Testis (tissue), 2 donors: ENCODE measurements at regions not wholly inside any gene's neighbourhood (a gene's known extent, or its start where the extent isn't known, plus 50 kb on each side); places are given as distances from the start of the nearest gene placed in this dataset.

Source experiments
- DNase-seq: peaks from one replicate; pipeline ENCODE4 v3.0.0-alpha.2; 2019
- H3K27ac ChIP-seq, 2 donors: fragments of 200-600 bp; sonication (generic); one replicate each; pipeline ENCODE4 v1.5.1; 2019
- H3K27me3 ChIP-seq: fragments of 200-600 bp; sonication (generic); one replicate; pipeline ENCODE4 v1.5.1; 2019
- H3K36me3 ChIP-seq: fragments of 200-600 bp; sonication (generic); one replicate; pipeline ENCODE4 v1.5.1; 2017; ENCODE audit warnings: low read depth; ENCODE audit errors: missing control alignments
- H3K4me1 ChIP-seq: fragments of 200-600 bp; sonication (generic); one replicate; pipeline ENCODE4 v1.5.1; 2019
- H3K4me3 ChIP-seq, 2 donors: fragments of 200-600 bp; sonication (generic); one replicate each; pipeline ENCODE4 v1.5.1; 2017 to 2019
- H3K9me3 ChIP-seq: fragments of 200-600 bp; sonication (generic); one replicate; pipeline ENCODE4 v1.5.1; 2017
- CTCF ChIP-seq, 3 experiments: fragments of 450-650 bp in 2 of 3; fragments of 200-600 bp in 1 of 3; sonication (generic) in 1 of 3; IDR thresholded peaks; one replicate each; pipeline ENCODE4 v1.5.1; 2016 to 2019; ENCODE audit warnings: antibody characterized with exemption in 3 of 3, mild to moderate bottlenecking in 2 of 3, moderate library complexity in 1 of 3
- POLR2A ChIP-seq: fragments of 450-650 bp; IDR thresholded peaks from one replicate; pipeline ENCODE4 v1.6.1; 2017; ENCODE audit warnings: antibody characterized with exemption, mild to moderate bottlenecking, moderate library complexity
- WGBS, 2 donors: methylation state at CpG; one replicate each; pipeline ENCODE4 v1.1.5; 2018; 5-methylcytosine and 5-hydroxymethylcytosine counted together
- intact Hi-C: fragments of 100-400 bp; cut with DNase I; formaldehyde crosslinking; loops from one replicate; pipeline ENCODE4 v1.15.1; 2023; ENCODE audit warnings: low total_unique reads

GRCh38 chr2:121147766-121148165, 137.2 kb downstream of the TFCP2L1 start:
- TF ChIP-seq POLR2A (no peak), CTCF (IDR thresholded peaks at IDR 0.05) (no peak)
- Histone ChIP-seq H3K4me1 (no peaks in the 10 kb centered on the region), H3K9me3 (no peaks in the 10 kb centered on the region), H3K27ac (no peak overlapping the region), H3K36me3 (no peaks in the 10 kb centered on the region), H3K27me3 (no peaks in the 10 kb centered on the region), H3K4me3 (no peak overlapping the region)
- intact Hi-C loops = no loop called here
- no peak for DNase-seq
- WGBS, 2 donors = 95 to 96% methylated on average over 1 of the region's 1 CpG

GRCh38 chr2:121148481-121148880, 136.5 kb downstream of the TFCP2L1 start:
- TF ChIP-seq CTCF (IDR thresholded peaks at IDR 0.05) (no peak), POLR2A (no peak)
- H3K4me1 ChIP-seq = no peaks in the 10 kb centered on the region
- intact Hi-C loops = no loop called here
- H3K9me3 ChIP-seq = no peaks in the 10 kb centered on the region
- no peaks in the 10 kb centered on the region for H3K36me3 ChIP-seq
- DNase-seq = no peak
- H3K4me3 ChIP-seq = no peak overlapping the region
- no peak overlapping the region for H3K27ac ChIP-seq
- H3K27me3 ChIP-seq = no peaks in the 10 kb centered on the region
- WGBS, 2 donors = 84 to 85% methylated on average over 3 of the region's 3 CpGs

GRCh38 chr2:121149384-121149783, 135.6 kb downstream of the TFCP2L1 start:
- Histone ChIP-seq H3K36me3 (no peaks in the 10 kb centered on the region), H3K27me3 (no peaks in the 10 kb centered on the region), H3K27ac (no peak overlapping the region), H3K9me3 (no peaks in the 10 kb centered on the region), H3K4me1 (no peaks in the 10 kb centered on the region), H3K4me3 (no peak overlapping the region)
- DNase-seq = no peak
- TF ChIP-seq POLR2A (no peak), CTCF (IDR thresholded peaks at IDR 0.05) (no peak)
- intact Hi-C loops = no loop called here
- 42 to 61% methylated on average over 4 of the region's 4 CpGs for WGBS, 2 donors

- WGBS, 2 donors = 74 to 79% methylated on average over 4 to 7 of the region's 7 CpGs
- DNase-seq = no peak
- no peak overlapping the region for H3K27ac ChIP-seq
- H3K36me3 ChIP-seq = no peaks in the 10 kb centered on the region
- no peak for TF ChIP-seq CTCF (IDR thresholded peaks at IDR 0.05)
- no peak for TF ChIP-seq POLR2A
- no peaks in the 10 kb centered on the region for H3K4me1 ChIP-seq
- no peaks in the 10 kb centered on the region for H3K27me3 ChIP-seq
- intact Hi-C loops = no loop called here
- no peak overlapping the region for H3K4me3 ChIP-seq
- H3K9me3 ChIP-seq = no peaks in the 10 kb centered on the region
Observed at GRCh38 chr2:121150126-121150525, 134.9 kb downstream of the TFCP2L1 start.

- H3K4me1 ChIP-seq = no peaks in the 10 kb centered on the region
- 82 to 91% methylated on average over 4 of the region's 4 CpGs for WGBS, 2 donors
- H3K27me3 ChIP-seq = no peaks in the 10 kb centered on the region
- H3K4me3 ChIP-seq = no peak overlapping the region
- H3K9me3 ChIP-seq = no peaks in the 10 kb centered on the region
- no peak overlapping the region for H3K27ac ChIP-seq
- intact Hi-C loops = no loop called here
- DNase-seq = no peak
- H3K36me3 ChIP-seq = no peaks in the 10 kb centered on the region
- TF ChIP-seq POLR2A (no peak), CTCF (IDR thresholded peaks at IDR 0.05) (no peak)
Observed at GRCh38 chr2:121150713-121151112, 134.3 kb downstream of the TFCP2L1 start.
